SH-SY5Y (cell line): ENCODE measurements at regions not wholly inside any gene's neighbourhood (a gene's known extent, or its start where the extent isn't known, plus 50 kb on each side); places are given as distances from the start of the nearest gene placed in this dataset.

Source experiments
- GATA2 ChIP-seq: IDR thresholded peaks from 2 replicates; pipeline ENCODE4 v1.6.1; 2011; ENCODE audit warnings: mild to moderate bottlenecking, low read depth, low read length
- GATA3 ChIP-seq: IDR thresholded peaks from 2 replicates; pipeline ENCODE4 v1.6.1; 2011; ENCODE audit warnings: low read depth, mild to moderate bottlenecking, low read length, moderate library complexity

DNA sequence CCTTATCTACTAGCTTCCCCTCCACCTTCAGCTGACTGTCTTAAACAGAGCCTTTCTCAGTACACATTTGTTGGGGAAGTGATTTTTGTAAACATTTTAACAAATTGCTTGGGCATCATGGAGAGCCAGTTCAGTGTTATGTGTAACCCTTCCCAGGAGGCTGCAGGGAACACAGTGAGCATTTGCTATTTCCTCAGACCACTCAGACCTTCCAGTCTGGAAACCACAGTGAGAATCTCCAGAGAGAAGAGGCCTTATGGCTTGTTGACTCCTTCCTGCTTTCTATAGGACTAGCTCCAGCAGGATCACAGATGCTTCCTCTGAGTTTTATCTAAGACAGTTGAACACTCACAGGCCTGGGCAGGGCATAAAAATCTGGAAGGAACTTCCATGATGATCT is 409.8 kb upstream of the NPVF start:
- no peak for TF ChIP-seq GATA2
- TF ChIP-seq GATA3: no peak
